ENCODE measurements at regions not wholly inside any gene's neighbourhood (a gene's known extent, or its start where the extent isn't known, plus 50 kb on each side); places are given as distances from the start of the nearest gene placed in this dataset.

DNA sequence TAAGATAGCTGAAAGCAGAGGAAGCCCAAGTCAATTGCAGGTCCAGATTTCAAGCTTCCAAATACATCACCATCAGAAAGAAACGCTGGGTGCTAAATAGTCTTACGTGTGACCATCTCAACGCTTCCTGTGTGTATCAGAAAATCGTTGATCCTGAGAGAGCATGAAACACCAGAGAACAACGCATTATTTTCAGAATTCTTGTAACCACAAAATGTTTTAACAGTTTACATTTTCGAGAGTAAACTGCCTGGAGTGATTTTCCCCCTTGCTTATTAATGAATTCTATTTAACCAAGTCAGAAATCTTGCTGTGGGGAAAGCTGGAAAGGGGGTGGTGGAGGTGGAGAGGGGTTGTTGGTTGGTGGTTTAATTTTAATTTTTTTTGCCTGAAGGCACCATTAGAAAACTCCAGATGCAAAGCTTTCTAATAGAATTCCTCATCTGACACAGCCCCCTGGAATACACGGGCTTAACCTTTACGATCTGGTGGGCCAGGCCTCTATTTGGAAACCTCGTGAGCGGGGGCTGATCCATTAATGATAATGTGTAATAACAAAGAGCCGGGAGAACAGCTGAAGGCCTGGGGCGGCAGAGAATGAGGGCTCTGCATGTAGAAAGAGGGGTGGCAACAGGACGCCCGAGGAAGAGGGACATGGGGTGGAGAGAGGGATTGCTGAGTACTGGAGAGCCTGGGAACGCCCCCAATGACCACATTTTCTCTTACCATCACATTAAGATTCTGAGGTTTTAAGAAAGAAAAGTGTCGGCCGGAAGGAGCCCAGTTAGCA lies 124.5 kb upstream of the NFIB start:
- DNase-seq: no peak
- intact Hi-C loops (cut with DNase I): loop anchor here (10.0 kb wide), 1 partner anchor 1404 kb away; no protein-coding TSS in a partner anchor

DNA sequence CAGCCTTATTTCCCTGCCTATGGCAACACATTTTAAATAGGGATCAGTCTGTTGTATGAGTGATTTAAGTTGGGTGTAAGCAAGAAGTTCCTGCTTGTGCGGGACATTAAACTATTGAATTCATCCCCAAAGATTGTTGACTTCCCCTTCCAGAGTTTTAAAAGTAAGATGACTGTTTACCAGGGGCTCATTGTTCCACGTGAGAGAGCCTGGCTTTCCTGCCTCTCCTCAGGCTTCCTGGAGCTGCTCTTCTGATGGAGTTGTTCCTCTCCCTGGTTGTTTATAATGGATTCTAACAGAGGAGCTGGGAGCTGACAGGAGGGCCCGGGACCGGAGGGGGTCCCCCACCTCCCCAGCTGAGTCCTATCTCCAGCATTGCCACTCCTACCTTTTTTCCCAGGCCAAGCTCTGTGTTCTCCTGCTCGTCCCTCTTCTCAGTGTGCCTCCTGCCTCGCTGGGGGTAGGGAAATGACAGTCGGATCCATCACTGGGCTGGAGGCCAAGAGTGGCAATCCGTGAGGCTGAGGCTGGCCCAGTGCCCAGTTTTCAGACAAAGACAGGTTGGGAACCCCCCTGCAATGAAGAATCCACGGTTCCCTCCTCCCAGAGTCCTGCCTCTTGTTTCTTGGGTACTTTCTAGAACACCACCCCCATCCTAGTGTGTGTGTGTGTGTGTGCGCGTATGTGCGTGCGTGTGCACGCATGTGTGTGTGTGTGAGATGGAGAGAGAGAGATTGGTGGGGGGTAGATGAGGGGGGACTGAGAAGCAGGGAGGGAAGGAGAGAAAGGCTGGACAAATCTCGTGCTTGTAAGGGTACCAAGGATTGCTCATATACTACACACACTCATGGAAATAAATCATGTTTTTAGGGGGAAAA lies 123.7 kb upstream of the NFIB start:
- intact Hi-C loops (cut with DNase I): loop anchor here (10.0 kb wide), 1 partner anchor 1403 kb away; no protein-coding TSS in a partner anchor

DNA sequence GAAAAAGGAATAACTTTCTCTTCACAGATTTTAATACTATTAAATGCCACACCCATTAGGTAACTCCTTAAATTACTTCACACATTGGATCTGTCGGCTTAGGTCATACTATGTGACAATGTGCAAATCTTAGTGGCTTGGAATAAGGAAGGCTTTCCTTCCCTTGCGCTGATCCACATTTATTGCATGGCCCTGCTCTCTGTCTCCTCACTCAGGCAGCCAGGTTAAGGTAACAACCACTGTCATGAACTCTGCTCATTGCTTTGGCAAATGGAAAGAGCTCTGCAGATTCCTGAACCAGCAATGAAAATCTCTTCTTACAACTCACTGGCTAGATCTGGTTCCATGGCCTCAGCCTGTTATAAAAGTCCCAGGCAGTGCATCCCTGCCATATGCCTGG lies 121.9 kb upstream of the NFIB start:
- DNase-seq: no peak
- intact Hi-C loops (cut with DNase I): loop anchor here (10.0 kb wide), 1 partner anchor 1401 kb away; no protein-coding TSS in a partner anchor

More for the DNA sequence above, 123.7 kb upstream of the NFIB start:
- peak in 17 of 42 donors; percentile 5 to 60 (median 24) for DNase-seq

DNA sequence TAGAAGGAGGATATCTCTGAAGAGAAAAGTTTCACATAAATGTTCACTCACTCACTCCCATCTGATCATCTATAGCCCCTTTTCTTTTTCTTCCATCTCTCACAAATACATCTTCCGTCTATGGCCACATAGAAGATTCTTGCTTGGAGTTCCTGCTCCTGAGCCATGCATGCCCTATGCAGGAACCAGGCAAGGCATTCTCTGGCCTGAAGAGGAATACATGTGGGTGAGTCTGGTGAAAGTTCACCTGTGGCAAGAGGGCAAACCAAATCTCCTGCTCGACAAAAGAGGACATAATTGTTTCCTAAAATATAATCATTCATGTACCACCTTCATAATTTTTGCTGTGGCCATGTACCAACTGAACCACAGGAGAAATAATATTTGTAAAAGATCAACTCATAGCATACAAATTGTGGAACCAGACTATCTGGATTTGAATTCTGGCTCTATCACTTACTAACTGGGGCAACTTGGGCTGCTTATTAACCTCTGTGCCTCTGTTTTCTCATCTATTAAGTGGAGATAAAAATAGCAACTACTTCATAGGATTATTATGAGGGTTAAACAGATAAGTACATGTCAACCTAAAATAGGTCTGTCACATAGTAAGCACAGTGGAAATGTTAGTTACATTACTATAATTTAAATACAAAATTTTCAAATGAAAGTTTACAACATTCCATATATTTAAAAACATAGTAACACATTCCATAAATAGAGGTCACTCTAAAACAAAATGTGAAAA lies 121.2 kb upstream of the NFIB start:
- DNase-seq: no peak
- intact Hi-C loops (cut with DNase I): loop anchor here (10.0 kb wide), 1 partner anchor 1400 kb away; no protein-coding TSS in a partner anchor

DNA sequence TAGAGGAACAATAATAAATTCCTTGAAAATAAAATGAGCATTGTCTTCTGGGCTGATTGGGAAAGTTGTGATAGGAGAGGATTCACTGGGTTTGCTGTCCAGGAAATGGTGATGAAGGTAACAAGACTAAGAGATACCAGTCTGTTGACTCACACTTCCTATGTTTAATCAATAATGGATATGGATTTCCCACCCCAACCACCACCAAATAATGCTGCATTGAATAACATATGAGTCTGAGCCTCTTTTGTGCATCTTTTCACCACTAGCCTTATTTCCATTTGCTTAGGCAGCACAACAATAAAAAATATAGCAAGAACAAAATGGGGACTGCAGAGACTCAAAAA lies 120.2 kb upstream of the NFIB start:
- DNase-seq: no peak
- intact Hi-C loops (cut with DNase I): loop anchor here (10.0 kb wide), 1 partner anchor 1399 kb away; no protein-coding TSS in a partner anchor

DNA sequence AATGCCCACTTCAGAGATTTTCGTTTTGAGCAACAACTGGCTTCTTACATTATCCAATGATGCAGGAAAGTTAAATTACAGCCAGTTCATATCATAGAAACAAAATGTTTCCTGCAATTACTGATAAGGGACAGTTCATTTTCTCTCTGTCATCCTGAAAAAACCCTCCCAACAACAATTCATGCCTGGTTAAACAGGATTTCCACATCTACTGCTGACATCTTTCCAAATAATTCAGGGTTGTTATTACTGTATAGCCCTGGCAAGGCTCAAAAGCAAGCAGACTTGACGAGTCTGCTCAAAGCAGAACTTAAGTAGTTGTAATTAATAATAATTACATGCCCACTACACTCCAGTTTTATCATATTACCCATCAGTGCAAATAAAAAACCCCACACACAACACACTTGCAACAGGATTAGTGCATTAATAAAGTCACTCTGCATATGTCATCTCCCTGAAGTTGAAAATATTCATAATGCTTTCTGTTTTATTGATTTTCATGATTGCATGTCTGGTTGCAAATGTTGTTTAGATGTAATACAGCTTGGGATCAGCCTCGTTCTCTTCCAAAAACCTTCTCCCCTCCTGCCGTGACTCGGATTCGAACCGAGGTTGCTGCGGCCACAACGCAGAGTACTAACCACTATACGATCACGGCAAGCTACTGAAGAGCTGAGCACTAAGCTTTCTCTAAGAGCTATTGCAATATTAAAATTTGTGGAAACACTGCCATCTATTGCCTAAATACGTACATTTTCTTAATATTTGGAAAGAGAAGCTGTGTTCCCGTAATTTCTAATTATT lies 119.6 kb upstream of the NFIB start:
- peak; percentile 35 to 86 (median 67) for DNase-seq
- intact Hi-C loops (cut with DNase I): loop anchor here (10.0 kb wide), 1 partner anchor 1399 kb away; no protein-coding TSS in a partner anchor

DNA sequence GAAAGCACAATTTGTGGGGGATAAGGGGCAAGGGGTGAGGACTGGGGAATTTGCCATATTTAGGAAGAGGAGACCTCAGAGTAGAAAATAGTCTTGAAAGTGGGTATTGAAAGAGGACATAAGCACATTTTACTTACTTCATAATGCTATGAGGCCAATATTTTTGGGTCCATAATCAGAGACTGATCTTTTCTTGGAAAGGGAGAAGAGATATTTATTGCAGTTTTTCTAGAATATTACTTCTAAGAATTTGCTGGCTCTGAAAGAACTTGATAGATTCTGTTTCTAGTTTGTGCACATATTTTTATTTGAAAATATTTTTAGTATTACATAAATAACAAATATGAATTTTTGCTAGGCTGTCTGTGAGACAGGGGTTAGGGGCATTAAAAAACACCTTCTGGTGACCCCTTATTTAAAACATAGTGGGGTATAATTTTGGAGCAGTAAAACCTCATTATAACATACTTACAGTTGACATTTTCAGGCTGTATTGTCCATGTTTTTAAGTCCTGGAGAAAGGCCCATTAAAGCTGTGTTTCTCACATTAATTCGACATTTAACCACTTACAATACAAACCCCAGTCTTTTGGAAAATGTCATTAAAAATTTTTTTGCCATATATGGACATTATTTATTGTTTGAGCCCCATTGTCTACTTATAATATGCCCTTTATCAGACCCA lies 118.9 kb upstream of the NFIB start:
- intact Hi-C loops (cut with DNase I): loop anchor here (10.0 kb wide), 1 partner anchor 1398 kb away; no protein-coding TSS in a partner anchor
- no peak for DNase-seq

GRCh38 chr9:14428781-14429230 lies 114.9 kb upstream of the NFIB start:
- DNase-seq: peak; percentile 36 to 93 (median 82)
- intact Hi-C loops (cut with DNase I): no loop called here

DNA sequence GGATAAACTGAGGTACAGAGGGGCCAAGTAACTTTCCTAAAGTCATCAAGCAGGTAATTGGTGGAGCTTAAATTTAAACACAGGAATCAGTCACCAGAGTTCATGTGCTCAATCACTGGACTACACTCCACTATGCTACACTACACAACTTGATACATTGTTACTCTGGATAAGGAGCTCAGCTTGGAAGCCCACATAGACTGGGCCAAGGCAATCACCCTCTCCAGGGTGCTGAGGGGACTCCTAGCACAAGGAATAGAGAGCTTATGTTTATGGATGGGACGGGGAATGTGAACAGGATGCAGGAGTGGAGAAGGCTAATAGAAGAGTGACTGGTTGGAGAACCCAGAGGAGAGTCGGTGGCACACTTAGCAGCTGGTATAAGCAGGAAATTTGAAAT lies 113.5 kb upstream of the NFIB start:
- intact Hi-C loops (cut with DNase I): no loop called here
- no peak for DNase-seq

DNA sequence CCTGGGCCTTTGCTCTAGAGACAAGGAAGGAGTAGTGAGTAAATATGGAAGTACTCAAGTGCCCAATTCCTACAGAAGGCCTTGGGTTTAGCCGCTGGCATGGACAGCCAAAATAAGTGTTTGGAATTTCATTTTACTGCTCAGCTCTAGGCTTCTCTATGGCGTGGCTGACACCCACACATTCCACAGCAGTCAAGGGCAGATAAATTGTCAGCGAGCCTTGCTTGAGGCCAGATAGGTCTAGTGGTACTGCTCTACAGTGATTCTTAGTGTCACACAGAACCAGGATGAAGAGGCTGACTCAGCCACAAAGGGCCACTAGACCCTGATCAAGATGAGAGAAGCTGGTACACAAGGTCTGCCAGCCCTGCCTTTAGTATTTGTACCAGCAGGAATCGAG lies 111.0 kb upstream of the NFIB start:
- intact Hi-C loops (cut with DNase I): loop anchor here (5.0 kb wide), 1 partner anchor 998 kb away; no protein-coding TSS in a partner anchor

GRCh38 chr9:14424289-14424688 lies 110.3 kb upstream of the NFIB start:
- DNase-seq: no peak
- intact Hi-C loops (cut with DNase I): loop anchor here (5.0 kb wide), 1 partner anchor 997 kb away; no protein-coding TSS in a partner anchor

More for the DNA sequence above, 111.0 kb upstream of the NFIB start:
- DNase-seq: no peak

DNA sequence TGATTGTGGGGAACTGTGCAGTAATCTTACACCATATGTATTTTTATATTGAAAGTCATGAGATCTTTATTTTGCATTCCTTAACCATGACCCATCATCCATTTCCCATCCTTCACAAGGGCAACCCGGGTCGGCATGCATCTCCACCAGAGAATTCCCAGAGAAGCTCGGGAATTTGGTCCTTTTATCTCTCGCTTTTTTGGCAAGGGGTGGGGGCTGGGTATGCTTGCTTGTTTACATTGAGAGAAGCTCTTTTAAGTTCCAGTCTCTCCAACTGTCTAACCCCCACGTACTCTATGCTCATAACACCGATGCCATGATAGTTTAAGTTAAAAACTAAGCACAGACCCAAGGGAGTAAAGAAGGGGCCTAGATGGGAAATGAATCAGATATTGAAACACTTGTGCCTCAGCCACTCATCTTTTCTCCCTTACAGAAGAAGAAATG lies 109.9 kb upstream of the NFIB start:
- DNase-seq: no peak
- intact Hi-C loops (cut with DNase I): loop anchor here (5.0 kb wide), 1 partner anchor 997 kb away; no protein-coding TSS in a partner anchor

GRCh38 chr9:14421291-14421690 lies 107.3 kb upstream of the NFIB start:
- no peak for DNase-seq
- intact Hi-C loops (cut with DNase I): loop anchor here (5.0 kb wide), 1 partner anchor 994 kb away; no protein-coding TSS in a partner anchor

DNA sequence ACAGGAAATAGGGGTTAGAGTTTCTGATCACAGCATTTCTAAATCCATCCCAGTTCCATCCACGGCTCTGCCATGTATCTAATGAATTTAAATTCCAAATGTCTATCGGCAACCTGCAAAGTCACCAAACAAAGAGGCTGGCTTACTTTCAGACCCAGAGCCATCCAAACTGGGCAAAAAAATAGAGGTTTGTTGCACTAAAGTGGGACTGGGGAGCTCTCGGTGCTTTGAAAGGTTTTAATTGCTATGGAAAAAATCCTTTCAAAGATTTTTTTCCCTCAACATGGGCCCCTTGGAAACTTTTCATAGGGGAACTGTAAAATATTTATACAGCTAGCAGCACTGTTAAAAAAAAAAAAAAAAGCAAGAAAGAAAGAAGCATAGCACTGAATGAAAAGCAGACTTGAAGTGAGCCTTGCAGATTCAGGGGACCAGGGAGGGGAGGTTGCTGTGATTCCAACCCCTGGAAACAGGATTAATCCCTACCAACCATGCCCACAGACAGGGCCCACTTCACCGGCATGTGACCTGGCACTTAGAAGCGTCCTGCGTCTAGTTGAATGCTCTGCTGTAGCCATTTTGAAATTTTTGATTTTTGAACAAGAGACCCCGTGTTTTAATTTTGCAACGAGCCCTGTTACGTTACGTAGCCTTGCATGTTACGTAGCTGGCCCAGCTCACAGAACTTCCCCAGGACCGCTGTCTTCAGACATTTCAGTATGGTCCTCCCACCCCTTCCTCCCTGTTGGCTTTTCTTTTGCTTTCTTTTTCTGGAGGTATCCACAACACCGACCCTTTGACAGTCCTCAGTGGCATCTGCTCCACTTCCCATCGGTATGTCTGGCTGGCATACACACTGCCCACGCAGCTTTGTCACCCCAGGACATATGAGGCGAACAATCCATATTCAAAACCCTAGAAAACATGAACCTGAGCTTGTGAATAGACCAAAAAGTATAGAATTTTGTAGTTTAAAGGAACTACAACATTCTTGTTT lies 105.3 kb upstream of the NFIB start:
- DNase-seq: peak in 14 of 42 donors; percentile 10 to 56 (median 28)
- intact Hi-C loops (cut with DNase I): no loop called here

- intact Hi-C loops (cut with DNase I): no loop called here
Observed at GRCh38 chr9:14418301-14418940, 104.5 kb upstream of the NFIB start.

DNA sequence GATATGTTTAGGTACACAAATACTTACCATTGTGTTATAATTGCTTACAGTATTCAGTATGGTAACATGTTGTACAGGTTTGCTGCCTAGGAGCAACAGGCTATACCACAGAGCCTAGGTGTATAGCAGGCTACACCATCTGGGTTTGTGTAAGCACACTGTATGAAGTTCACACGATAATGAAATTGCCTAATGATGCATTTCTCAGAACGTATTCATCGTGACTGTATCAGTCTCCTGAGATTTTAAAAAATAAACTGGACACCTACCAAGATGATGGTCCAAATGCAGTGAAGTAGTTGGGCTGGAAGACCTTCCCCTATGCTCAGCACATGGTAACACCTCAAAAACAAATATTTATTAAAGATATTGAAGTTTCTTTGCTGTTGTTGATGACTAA lies 103.3 kb upstream of the NFIB start:
- no peak for DNase-seq
- intact Hi-C loops (cut with DNase I): no loop called here

More at GRCh38 chr9:14418301-14418940, 104.5 kb upstream of the NFIB start:
- no peak for DNase-seq

All from head of caudate nucleus (tissue), 42 donors.